ENCODE measurements at regions not wholly inside any gene's neighbourhood (a gene's known extent, or its start where the extent isn't known, plus 50 kb on each side); places are given as distances from the start of the nearest gene placed in this dataset.
"Not testable (repeated sequence)": the region's sequence is repeated elsewhere in the genome, so short reads cannot be mapped to it uniquely, and the experiment has no call there.

- no peak for ATAC-seq
- no peak for DNase-seq
Measured at GRCh38 chr7:131636092-131636491, 79.7 kb upstream of the PODXL start.

- ATAC-seq, DNase-seq: not testable (repeated sequence)
Measured at GRCh38 chr7:131634197-131634596, 77.8 kb upstream of the PODXL start.

GRCh38 chr7:131633342-131633843 is 77.0 kb upstream of the PODXL start:
- no peak for ATAC-seq
- no peak for DNase-seq

- no peak for DNase-seq
- ATAC-seq = no peak
Measured at GRCh38 chr7:131630427-131630826, 74.0 kb upstream of the PODXL start.

GRCh38 chr7:131629217-131629882 is 72.9 kb upstream of the PODXL start:
- no peak for DNase-seq

GRCh38 chr7:131628634-131629033 is 72.2 kb upstream of the PODXL start:
- ATAC-seq = no peak
- no peak for DNase-seq

More at GRCh38 chr7:131629217-131629882, 72.9 kb upstream of the PODXL start:
- no peak for ATAC-seq

GRCh38 chr7:131627735-131628190 is 71.3 kb upstream of the PODXL start:
- ATAC-seq = no peak
- no peak for DNase-seq

- ATAC-seq = no peak
- no peak for DNase-seq
Measured at GRCh38 chr7:131626643-131627042, 70.2 kb upstream of the PODXL start.

- DNase-seq = no peak
Measured at GRCh38 chr7:131625817-131626372, 69.5 kb upstream of the PODXL start.

GRCh38 chr7:131625345-131625744 is 68.9 kb upstream of the PODXL start:
- ATAC-seq = not testable (repeated sequence)

More at GRCh38 chr7:131625817-131626372, 69.5 kb upstream of the PODXL start:
- no peak for ATAC-seq

GRCh38 chr7:131624536-131624935 is 68.1 kb upstream of the PODXL start:
- ATAC-seq (no peak), DNase-seq (no peak)

More at GRCh38 chr7:131625345-131625744, 68.9 kb upstream of the PODXL start:
- not testable (repeated sequence) for DNase-seq

GRCh38 chr7:131623154-131623553 is 66.7 kb upstream of the PODXL start:
- ATAC-seq (no peak), DNase-seq (no peak)

- no peak for ATAC-seq
Measured at GRCh38 chr7:131621652-131622051, 65.2 kb upstream of the PODXL start.

GRCh38 chr7:131620673-131621609 is 64.5 kb upstream of the PODXL start:
- DNase-seq (no peak), ATAC-seq (no peak)

More at GRCh38 chr7:131621652-131622051, 65.2 kb upstream of the PODXL start:
- DNase-seq = no peak

GRCh38 chr7:131619336-131620305 is 63.2 kb upstream of the PODXL start:
- DNase-seq (no peak), ATAC-seq (no peak)

- ATAC-seq = no peak
Measured at GRCh38 chr7:131618391-131618790, 62.0 kb upstream of the PODXL start.

GRCh38 chr7:131616487-131617200 is 60.2 kb upstream of the PODXL start:
- ATAC-seq = no peak
- no peak for DNase-seq

More at GRCh38 chr7:131618391-131618790, 62.0 kb upstream of the PODXL start:
- DNase-seq = no peak

GRCh38 chr7:131613909-131614308 is 57.5 kb upstream of the PODXL start:
- ATAC-seq = no peak
- no peak for DNase-seq

GRCh38 chr7:131610007-131610406 is 53.6 kb upstream of the PODXL start:
- DNase-seq (no peak), ATAC-seq (no peak)

GRCh38 chr7:131608116-131608500 is 51.7 kb upstream of the PODXL start:
- ATAC-seq (no peak), DNase-seq (no peak)

All from stimulated activated naive CD8-positive, alpha-beta T cell treated with anti-CD3 and anti-CD28 coated beads, Interleukin-15, Interleukin-2, amounts not matched to agents 100 U/mL and 50 U/mL, for 24 hours (primary cell).